ENCODE measurements at regions not wholly inside any gene's neighbourhood (a gene's known extent, or its start where the extent isn't known, plus 50 kb on each side); places are given as distances from the start of the nearest gene placed in this dataset.

GRCh38 chr5:32848120-32848519, 137.0 kb downstream of the NPR3 start:
- Histone ChIP-seq H3K4me3 (ENCODE audit: insufficient read depth, low read depth, low read length) (no peak overlapping the region), H4K20me1 (ENCODE audit: insufficient read depth, low read length) (no peaks in the 10 kb centered on the region), H2AFZ (ENCODE audit: low read depth, low read length) (no peak overlapping the region), H3K27me3 (ENCODE audit: insufficient read depth, low read length) (no peaks in the 10 kb centered on the region), H3K9me3 (ENCODE audit: insufficient read depth, low read depth, low read length) (no peaks in the 10 kb centered on the region), H3K27ac (ENCODE audit: low read depth, low read length) (no peak overlapping the region), H3K9ac (ENCODE audit: low read length) (no peak overlapping the region), H3K79me2 (ENCODE audit: insufficient read depth, low read length) (no peaks in the 10 kb centered on the region), H3K36me3 (ENCODE audit: insufficient read depth, low read length) (no peaks in the 10 kb centered on the region), H3K4me1 (ENCODE audit: insufficient read depth, low read length) (peaks cover 14% of the 10 kb centered on the region), H3K4me2 (ENCODE audit: low read length) (no peak overlapping the region)
- TF ChIP-seq EZH2 (IDR thresholded peaks at IDR 0.05; ENCODE audit: insufficient read depth, low read length) (no peak), CTCF (IDR thresholded peaks at IDR 0.05; ENCODE audit: insufficient read depth, low read depth, low read length) (no peak)
- no peak overlapping the region for H3K4me3 Mint-ChIP-seq (ENCODE audit: unreplicated experiment)
- H3K4me1 Mint-ChIP-seq (ENCODE audit: low read depth, unreplicated experiment), result peaks cover 18% of the 10 kb centered on the region
- peaks cover 14% of the 10 kb centered on the region for H3K27me3 Mint-ChIP-seq (ENCODE audit: low read depth, unreplicated experiment)
- H3K27ac Mint-ChIP-seq (ENCODE audit: unreplicated experiment), result no peak overlapping the region
- FAIRE-seq (no peak), DNase-seq (ENCODE audit: low read depth) (no peak)
- no peaks in the 10 kb centered on the region for H3K36me3 Mint-ChIP-seq (ENCODE audit: low read depth, unreplicated experiment)
- peaks cover 5% of the 10 kb centered on the region for H3K9me3 Mint-ChIP-seq (ENCODE audit: unreplicated experiment)

GRCh38 chr5:32848681-32849080, 137.6 kb downstream of the NPR3 start:
- Mint-ChIP-seq H3K4me3 (ENCODE audit: unreplicated experiment) (no peak overlapping the region), H3K4me1 (ENCODE audit: low read depth, unreplicated experiment) (peaks cover 18% of the 10 kb centered on the region), H3K27me3 (ENCODE audit: low read depth, unreplicated experiment) (peaks cover 14% of the 10 kb centered on the region), H3K27ac (ENCODE audit: unreplicated experiment) (no peak overlapping the region), H3K36me3 (ENCODE audit: low read depth, unreplicated experiment) (no peaks in the 10 kb centered on the region), H3K9me3 (ENCODE audit: unreplicated experiment) (peaks cover 5% of the 10 kb centered on the region)
- Histone ChIP-seq H3K9ac (ENCODE audit: low read length) (no peak overlapping the region), H4K20me1 (ENCODE audit: insufficient read depth, low read length) (no peaks in the 10 kb centered on the region), H3K9me3 (ENCODE audit: insufficient read depth, low read depth, low read length) (no peaks in the 10 kb centered on the region), H2AFZ (ENCODE audit: low read depth, low read length) (no peak overlapping the region), H3K36me3 (ENCODE audit: insufficient read depth, low read length) (no peaks in the 10 kb centered on the region), H3K4me1 (ENCODE audit: insufficient read depth, low read length) (peaks cover 14% of the 10 kb centered on the region), H3K4me3 (ENCODE audit: insufficient read depth, low read depth, low read length) (no peak overlapping the region), H3K27ac (ENCODE audit: low read depth, low read length) (no peak overlapping the region), H3K4me2 (ENCODE audit: low read length) (no peak overlapping the region), H3K79me2 (ENCODE audit: insufficient read depth, low read length) (no peaks in the 10 kb centered on the region), H3K27me3 (ENCODE audit: insufficient read depth, low read length) (no peaks in the 10 kb centered on the region)
- TF ChIP-seq CTCF (IDR thresholded peaks at IDR 0.05; ENCODE audit: insufficient read depth, low read depth, low read length) (no peak), EZH2 (IDR thresholded peaks at IDR 0.05; ENCODE audit: insufficient read depth, low read length) (no peak)
- no peak for FAIRE-seq
- DNase-seq (ENCODE audit: low read depth), result peak; percentile 49

GRCh38 chr5:32850817-32851496, 139.8 kb downstream of the NPR3 start:
- no peak overlapping the region for H3K27ac Mint-ChIP-seq (ENCODE audit: unreplicated experiment)
- no peak for FAIRE-seq
- peaks cover 4% of the 10 kb centered on the region for H3K27me3 Mint-ChIP-seq (ENCODE audit: low read depth, unreplicated experiment)
- H3K9ac ChIP-seq (ENCODE audit: low read length), result no peak overlapping the region
- no peaks in the 10 kb centered on the region for H3K36me3 Mint-ChIP-seq (ENCODE audit: low read depth, unreplicated experiment)
- DNase-seq (ENCODE audit: low read depth), result no peak
- no peaks in the 10 kb centered on the region for H3K79me2 ChIP-seq (ENCODE audit: insufficient read depth, low read length)
- peaks cover 14% of the 10 kb centered on the region for H3K4me1 ChIP-seq (ENCODE audit: insufficient read depth, low read length)
- no peak overlapping the region for H3K4me3 ChIP-seq (ENCODE audit: insufficient read depth, low read depth, low read length)
- no peak overlapping the region for H3K4me3 Mint-ChIP-seq (ENCODE audit: unreplicated experiment)
- no peaks in the 10 kb centered on the region for H3K27me3 ChIP-seq (ENCODE audit: insufficient read depth, low read length)
- no peak for TF ChIP-seq EZH2 (IDR thresholded peaks at IDR 0.05; ENCODE audit: insufficient read depth, low read length)
- no peak for TF ChIP-seq CTCF (IDR thresholded peaks at IDR 0.05; ENCODE audit: insufficient read depth, low read depth, low read length)
- peaks cover 5% of the 10 kb centered on the region for H3K9me3 Mint-ChIP-seq (ENCODE audit: unreplicated experiment)
- no peaks in the 10 kb centered on the region for H4K20me1 ChIP-seq (ENCODE audit: insufficient read depth, low read length)
- H3K4me1 Mint-ChIP-seq (ENCODE audit: low read depth, unreplicated experiment), result peaks cover 18% of the 10 kb centered on the region
- H3K4me2 ChIP-seq (ENCODE audit: low read length), result no peak overlapping the region
- H3K9me3 ChIP-seq (ENCODE audit: insufficient read depth, low read depth, low read length), result no peaks in the 10 kb centered on the region
- H2AFZ ChIP-seq (ENCODE audit: low read depth, low read length), result no peak overlapping the region
- no peaks in the 10 kb centered on the region for H3K36me3 ChIP-seq (ENCODE audit: insufficient read depth, low read length)
- no peak overlapping the region for H3K27ac ChIP-seq (ENCODE audit: low read depth, low read length)
